Mucosa of rectum (tissue), 2 donors: ENCODE measurements at regions not wholly inside any gene's neighbourhood (a gene's known extent, or its start where the extent isn't known, plus 50 kb on each side); places are given as distances from the start of the nearest gene placed in this dataset.

ENCODE experiments used
- H3K27ac ChIP-seq, 2 donors: one replicate each; pipeline ENCODE4 v1.7.0; 2013; ENCODE audit warnings: inconsistent platforms in 2 of 2, low read depth in 2 of 2, low read length in 2 of 2
- H3K27me3 ChIP-seq, 2 donors: one replicate each; pipeline ENCODE4 v1.7.0; 2013; ENCODE audit warnings: low read length in 2 of 2; ENCODE audit not compliant: control insufficient read depth in 2 of 2, insufficient read depth in 2 of 2
- H3K36me3 ChIP-seq, 2 donors: one replicate each; pipeline ENCODE4 v1.7.0; 2013; ENCODE audit warnings: low read length in 2 of 2; ENCODE audit not compliant: control insufficient read depth in 2 of 2, insufficient read depth in 2 of 2
- H3K4me1 ChIP-seq, 2 donors: one replicate each; pipeline ENCODE4 v1.7.0; 2013; ENCODE audit warnings: low read length in 2 of 2, mild to moderate bottlenecking in 1 of 2; ENCODE audit not compliant: control insufficient read depth in 2 of 2, insufficient read depth in 2 of 2
- H3K4me3 ChIP-seq, 2 donors: one replicate each; pipeline ENCODE4 v1.7.0; 2013; ENCODE audit warnings: low read length in 2 of 2
- H3K9ac ChIP-seq, 2 donors: one replicate each; pipeline ENCODE4 v1.7.0; 2013; ENCODE audit warnings: low read length in 2 of 2, low read depth in 1 of 2, mild to moderate bottlenecking in 1 of 2
- H3K9me3 ChIP-seq, 2 donors: one replicate each; pipeline ENCODE4 v1.7.0; 2013; ENCODE audit warnings: low read length in 2 of 2; ENCODE audit not compliant: control insufficient read depth in 2 of 2
- donor health status: healthy.
- donor health status: Normal muscosa, but diverticular disease.

DNA sequence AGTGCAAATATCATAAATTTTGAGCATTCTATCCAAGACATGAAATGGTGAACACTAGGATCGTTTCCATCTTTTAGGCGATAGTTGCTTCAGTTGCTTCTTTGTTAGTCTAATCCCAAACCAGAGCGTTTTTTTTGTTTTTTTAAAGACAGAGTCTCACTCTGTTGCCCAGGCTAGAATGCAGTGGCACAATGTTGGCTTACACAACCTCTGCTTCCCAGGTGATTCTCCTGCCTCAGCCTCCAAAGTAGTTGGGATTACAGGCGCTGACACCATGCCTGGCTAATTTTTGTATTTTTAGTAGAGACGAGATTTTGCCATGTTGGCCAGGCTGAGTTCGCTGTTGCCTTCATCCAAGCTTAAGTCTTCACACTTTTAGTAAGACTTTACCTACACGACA is 265.3 kb downstream of the SHQ1 start:
- H3K4me1 ChIP-seq, result no peaks in the 10 kb centered on the region
- no peaks in the 10 kb centered on the region for H3K27me3 ChIP-seq
- H3K4me3 ChIP-seq, result no peak overlapping the region
- H3K9ac ChIP-seq, result no peak overlapping the region
- H3K27ac ChIP-seq, result no peak overlapping the region
- no peaks in the 10 kb centered on the region for H3K36me3 ChIP-seq
- H3K9me3 ChIP-seq, result no peaks in the 10 kb centered on the region

GRCh38 chr3:72582211-72582878 is 265.9 kb downstream of the SHQ1 start:
- Histone ChIP-seq H3K9ac (no peak overlapping the region), H3K9me3 (no peaks in the 10 kb centered on the region), H3K4me3 (no peak overlapping the region), H3K27ac (no peak overlapping the region), H3K27me3 (no peaks in the 10 kb centered on the region), H3K4me1 (no peaks in the 10 kb centered on the region), H3K36me3 (no peaks in the 10 kb centered on the region)

DNA sequence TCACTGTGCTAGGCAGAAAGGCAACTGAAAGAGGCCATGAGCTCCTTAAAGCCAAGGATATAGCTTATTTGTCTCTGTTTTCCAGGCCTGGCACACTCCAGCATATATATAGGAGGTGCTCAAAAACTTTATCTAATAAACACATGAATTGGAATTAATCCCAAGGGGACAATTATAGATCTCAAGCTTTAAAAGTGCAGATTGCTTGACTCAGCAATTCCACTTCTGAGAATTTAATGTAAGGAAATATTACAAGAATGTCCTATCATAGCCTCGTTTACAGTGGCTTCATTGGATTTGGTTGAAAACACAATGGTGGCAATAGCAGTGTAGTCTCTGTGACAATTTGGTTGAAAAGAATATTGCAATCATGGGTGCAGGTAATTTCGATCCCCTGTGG is 267.3 kb downstream of the SHQ1 start:
- Histone ChIP-seq H3K9me3 (no peaks in the 10 kb centered on the region), H3K9ac (no peak overlapping the region), H3K36me3 (no peaks in the 10 kb centered on the region), H3K4me1 (no peaks in the 10 kb centered on the region), H3K27ac (no peak overlapping the region), H3K4me3 (no peak overlapping the region), H3K27me3 (no peaks in the 10 kb centered on the region)

DNA sequence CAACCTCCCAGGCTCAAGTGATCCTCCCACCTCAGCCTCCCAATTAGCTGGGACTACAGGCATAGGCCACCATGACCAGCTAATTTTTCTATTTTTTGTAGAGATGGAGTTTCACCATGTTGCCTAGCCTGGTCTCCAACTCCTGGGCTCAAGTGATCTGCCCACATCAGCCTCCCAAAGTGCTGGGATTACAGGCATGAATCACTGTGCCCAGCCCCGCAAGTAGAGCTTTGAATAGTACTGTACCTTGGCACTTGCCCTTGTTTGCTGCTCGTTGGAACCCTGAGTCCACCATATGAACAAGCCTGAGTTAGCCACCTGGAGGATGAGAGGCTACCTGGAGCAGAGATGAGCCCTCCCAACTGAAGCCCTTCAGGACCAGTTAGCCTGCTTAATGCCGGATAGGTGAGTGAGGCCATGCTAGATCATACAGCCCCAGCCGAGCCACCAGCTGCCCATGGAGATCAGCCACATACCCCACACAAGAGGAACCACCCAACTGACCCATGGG is 267.9 kb downstream of the SHQ1 start:
- no peaks in the 10 kb centered on the region for H3K9me3 ChIP-seq
- no peak overlapping the region for H3K9ac ChIP-seq
- no peak overlapping the region for H3K27ac ChIP-seq
- no peaks in the 10 kb centered on the region for H3K27me3 ChIP-seq
- H3K4me3 ChIP-seq, result no peak overlapping the region
- no peaks in the 10 kb centered on the region for H3K36me3 ChIP-seq
- no peaks in the 10 kb centered on the region for H3K4me1 ChIP-seq

- Histone ChIP-seq H3K4me1 (no peaks in the 10 kb centered on the region), H3K36me3 (no peaks in the 10 kb centered on the region), H3K4me3 (no peak overlapping the region), H3K27me3 (no peaks in the 10 kb centered on the region), H3K9ac (no peak overlapping the region), H3K27ac (no peak overlapping the region), H3K9me3 (no peaks in the 10 kb centered on the region)
These were observed 268.5 kb downstream of the SHQ1 start for GRCh38 chr3:72579581-72580245.

- no peaks in the 10 kb centered on the region for H3K4me1 ChIP-seq
- no peak overlapping the region for H3K9ac ChIP-seq
- H3K27me3 ChIP-seq, result no peaks in the 10 kb centered on the region
- no peaks in the 10 kb centered on the region for H3K36me3 ChIP-seq
- no peak overlapping the region for H3K27ac ChIP-seq
- H3K4me3 ChIP-seq, result no peak overlapping the region
- no peaks in the 10 kb centered on the region for H3K9me3 ChIP-seq
These were observed 269.1 kb downstream of the SHQ1 start for GRCh38 chr3:72579191-72579580.

DNA sequence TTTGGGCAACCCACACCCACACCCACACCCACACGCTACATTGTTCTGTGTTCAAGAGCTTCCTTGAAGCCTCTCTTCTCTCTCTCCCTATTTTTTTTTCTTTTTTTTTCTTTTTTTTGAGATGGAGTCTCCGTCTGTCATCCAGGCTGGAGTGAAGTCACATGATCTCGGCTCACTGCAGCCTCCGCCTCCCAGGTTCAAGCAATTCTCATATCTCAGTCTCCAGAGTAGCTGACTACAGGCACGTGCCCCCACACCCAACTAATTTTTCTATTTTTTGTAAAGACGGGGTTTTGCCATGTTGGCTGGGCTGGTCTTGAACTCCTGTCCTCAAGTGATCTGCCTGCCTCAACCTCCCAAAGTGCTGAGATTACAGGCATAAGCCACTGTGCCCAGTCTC is 271.1 kb downstream of the SHQ1 start:
- Histone ChIP-seq H3K4me3 (no peak overlapping the region), H3K9me3 (no peaks in the 10 kb centered on the region), H3K27ac (no peak overlapping the region), H3K27me3 (no peaks in the 10 kb centered on the region), H3K36me3 (no peaks in the 10 kb centered on the region), H3K4me1 (no peaks in the 10 kb centered on the region), H3K9ac (no peak overlapping the region)

- no peak overlapping the region for H3K9ac ChIP-seq
- no peaks in the 10 kb centered on the region for H3K9me3 ChIP-seq
- no peak overlapping the region for H3K27ac ChIP-seq
These were observed 271.7 kb downstream of the SHQ1 start for GRCh38 chr3:72576563-72576962.

DNA sequence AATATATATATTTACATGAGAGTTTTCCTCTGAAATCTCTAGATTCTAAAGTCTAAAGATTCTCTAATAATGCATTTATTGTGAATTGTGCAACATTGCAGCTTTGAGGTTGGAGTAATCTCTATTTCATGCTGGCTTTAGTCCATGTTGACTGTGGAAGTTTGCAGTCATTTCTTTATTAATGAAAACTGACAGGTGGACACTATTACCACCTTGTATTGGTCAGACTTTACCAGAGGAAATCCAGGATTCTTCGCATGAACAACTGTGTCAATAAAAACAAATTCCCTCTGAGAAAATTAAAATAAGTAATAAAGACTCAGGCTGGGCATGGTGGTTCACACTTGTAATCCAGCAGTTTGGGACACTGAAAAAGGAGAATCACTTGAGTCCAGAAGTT is 274.1 kb downstream of the SHQ1 start:
- Histone ChIP-seq H3K27ac (no peak overlapping the region), H3K9me3 (no peaks in the 10 kb centered on the region), H3K9ac (no peak overlapping the region), H3K36me3 (no peaks in the 10 kb centered on the region), H3K4me1 (peaks cover 0 to 4% of the 10 kb centered on the region in 2 donors), H3K27me3 (no peaks in the 10 kb centered on the region), H3K4me3 (no peak overlapping the region)

More at GRCh38 chr3:72576563-72576962, 271.7 kb downstream of the SHQ1 start:
- Histone ChIP-seq H3K36me3 (no peaks in the 10 kb centered on the region), H3K4me3 (no peak overlapping the region), H3K4me1 (no peaks in the 10 kb centered on the region), H3K27me3 (no peaks in the 10 kb centered on the region)

GRCh38 chr3:72573051-72573450 is 275.2 kb downstream of the SHQ1 start:
- Histone ChIP-seq H3K4me3 (no peak overlapping the region), H3K9ac (no peak overlapping the region), H3K27me3 (no peaks in the 10 kb centered on the region), H3K36me3 (no peaks in the 10 kb centered on the region), H3K9me3 (no peaks in the 10 kb centered on the region), H3K4me1 (peaks cover 0 to 4% of the 10 kb centered on the region in 2 donors), H3K27ac (no peak overlapping the region)
